BJ (cell line): ENCODE measurements at regions not wholly inside any gene's neighbourhood (a gene's known extent, or its start where the extent isn't known, plus 50 kb on each side); places are given as distances from the start of the nearest gene placed in this dataset.

Experiments used
- CTCF ChIA-PET: fragments of 350-600 bp; formaldehyde crosslinking; extraction: SDS; loops from one replicate; lab custom pipeline; 2021; ENCODE audit warnings: antibody characterized with exemption, inconsistent platforms; lab: Yijun Ruan, JAX
- POLR2A ChIA-PET: fragments of 300-600 bp; sonication (Branson Sonifier 250); formaldehyde crosslinking; extraction: SDS; loops from one replicate; lab custom pipeline; 2021; ENCODE audit warnings: antibody characterized with exemption; lab: Charles Lee
- DNase-seq: peaks from one replicate; pipeline ENCODE4 v3.0.0-alpha.2; 2011; ENCODE audit warnings: low read depth
- H3K27me3 ChIP-seq: 2 replicates; pipeline ENCODE4 v1.6.0; 2011; ENCODE audit warnings: low read length; ENCODE audit not compliant: control insufficient read depth, insufficient read depth
- H3K36me3 ChIP-seq: 2 replicates; pipeline ENCODE4 v1.5.1; 2011; ENCODE audit warnings: low read length; ENCODE audit not compliant: control insufficient read depth, insufficient read depth
- H3K4me3 ChIP-seq: 2 replicates; pipeline ENCODE4 v1.5.1; 2011; ENCODE audit warnings: low read depth, mild to moderate bottlenecking, control low read depth, low read length
- TF ChIP-seq, protein P1 (sequence below): IDR thresholded peaks from 2 replicates; pipeline ENCODE4 v1.5.1; 2011; ENCODE audit warnings: low read depth, mild to moderate bottlenecking, control low read depth, inconsistent platforms, low read length, moderate library complexity; ENCODE audit not compliant: insufficient read depth

GRCh38 chr3:76687019-76687418 lies 352.9 kb upstream of the ROBO2 start:
- no peak for DNase-seq
- CTCF ChIA-PET, result no interaction called here
- Histone ChIP-seq H3K36me3 (no peaks in the 10 kb centered on the region), H3K27me3 (no peaks in the 10 kb centered on the region), H3K4me3 (no peak overlapping the region)
- POLR2A ChIA-PET, result no interaction called here
- TF ChIP-seq, protein P1, sequence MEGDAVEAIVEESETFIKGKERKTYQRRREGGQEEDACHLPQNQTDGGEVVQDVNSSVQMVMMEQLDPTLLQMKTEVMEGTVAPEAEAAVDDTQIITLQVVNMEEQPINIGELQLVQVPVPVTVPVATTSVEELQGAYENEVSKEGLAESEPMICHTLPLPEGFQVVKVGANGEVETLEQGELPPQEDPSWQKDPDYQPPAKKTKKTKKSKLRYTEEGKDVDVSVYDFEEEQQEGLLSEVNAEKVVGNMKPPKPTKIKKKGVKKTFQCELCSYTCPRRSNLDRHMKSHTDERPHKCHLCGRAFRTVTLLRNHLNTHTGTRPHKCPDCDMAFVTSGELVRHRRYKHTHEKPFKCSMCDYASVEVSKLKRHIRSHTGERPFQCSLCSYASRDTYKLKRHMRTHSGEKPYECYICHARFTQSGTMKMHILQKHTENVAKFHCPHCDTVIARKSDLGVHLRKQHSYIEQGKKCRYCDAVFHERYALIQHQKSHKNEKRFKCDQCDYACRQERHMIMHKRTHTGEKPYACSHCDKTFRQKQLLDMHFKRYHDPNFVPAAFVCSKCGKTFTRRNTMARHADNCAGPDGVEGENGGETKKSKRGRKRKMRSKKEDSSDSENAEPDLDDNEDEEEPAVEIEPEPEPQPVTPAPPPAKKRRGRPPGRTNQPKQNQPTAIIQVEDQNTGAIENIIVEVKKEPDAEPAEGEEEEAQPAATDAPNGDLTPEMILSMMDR, result no peak

GRCh38 chr3:76694063-76694462 lies 345.8 kb upstream of the ROBO2 start:
- Histone ChIP-seq H3K36me3 (no peaks in the 10 kb centered on the region), H3K27me3 (no peaks in the 10 kb centered on the region), H3K4me3 (no peak overlapping the region)
- ChIA-PET POLR2A (no interaction called here), CTCF (no interaction called here)
- no peak for DNase-seq
- TF ChIP-seq, protein P1, result no peak

DNA sequence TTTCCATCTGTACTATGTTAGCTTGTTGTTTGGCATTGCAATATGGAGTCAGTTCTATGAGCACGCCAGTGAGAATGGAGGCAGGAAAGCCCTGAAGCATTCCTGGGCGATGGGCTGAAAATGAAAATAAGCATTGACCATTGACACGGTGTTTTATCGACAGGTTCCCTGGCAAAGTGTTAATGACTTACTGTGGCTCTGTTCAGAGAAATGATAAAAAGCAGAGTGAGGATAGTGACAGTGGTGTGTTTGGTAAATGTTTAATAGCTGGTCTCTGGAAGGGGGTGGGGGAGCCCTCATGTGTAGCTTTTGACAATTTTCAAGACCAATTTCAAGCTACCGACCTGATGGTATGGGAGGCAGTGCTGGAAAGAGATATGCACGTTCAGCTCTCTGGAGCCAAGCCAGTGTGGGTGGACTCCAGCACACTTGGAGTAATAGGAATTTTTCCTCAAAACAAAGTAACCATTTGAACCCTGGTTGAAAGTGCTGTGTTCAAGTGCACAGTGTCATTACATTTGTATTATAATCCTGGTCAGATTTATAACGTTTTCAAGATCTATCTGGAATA lies 341.7 kb upstream of the ROBO2 start:
- DNase-seq, result no peak
- ChIA-PET CTCF (no interaction called here), POLR2A (no interaction called here)
- H3K27me3 ChIP-seq, result no peaks in the 10 kb centered on the region
- H3K36me3 ChIP-seq, result no peaks in the 10 kb centered on the region
- H3K4me3 ChIP-seq, result no peak overlapping the region
- TF ChIP-seq, protein P1, result no peak

GRCh38 chr3:76699846-76700245 lies 340.1 kb upstream of the ROBO2 start:
- no peak for DNase-seq
- POLR2A ChIA-PET, result no interaction called here
- H3K36me3 ChIP-seq, result no peaks in the 10 kb centered on the region
- TF ChIP-seq, protein P1, result no peak
- H3K27me3 ChIP-seq, result no peaks in the 10 kb centered on the region
- no peak overlapping the region for H3K4me3 ChIP-seq
- CTCF ChIA-PET, result no interaction called here

DNA sequence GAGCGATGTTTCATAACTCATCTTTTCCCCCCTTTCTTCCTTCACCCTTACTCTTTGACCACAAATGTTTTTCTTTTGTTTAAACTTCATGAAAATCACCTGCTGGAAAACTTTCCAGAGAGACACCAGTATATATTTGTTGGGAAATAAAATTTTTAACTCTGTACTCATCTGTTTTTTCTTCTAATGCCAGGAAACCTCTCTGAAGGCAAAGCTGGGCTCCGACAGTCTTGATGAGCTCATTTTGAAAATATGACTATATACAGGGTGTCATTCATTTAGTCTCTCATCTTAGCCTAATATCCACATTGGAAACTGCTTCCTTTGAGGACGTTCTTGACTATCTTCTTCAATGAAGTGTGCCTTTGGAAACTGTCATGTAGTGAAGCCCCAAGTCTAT lies 339.6 kb upstream of the ROBO2 start:
- no peak for DNase-seq
- no peaks in the 10 kb centered on the region for H3K36me3 ChIP-seq
- H3K4me3 ChIP-seq, result no peak overlapping the region
- H3K27me3 ChIP-seq, result no peaks in the 10 kb centered on the region
- TF ChIP-seq, protein P1, result no peak
- ChIA-PET POLR2A (no interaction called here), CTCF (no interaction called here)
